ENCODE measurements at regions not wholly inside any gene's neighbourhood (a gene's known extent, or its start where the extent isn't known, plus 50 kb on each side); places are given as distances from the start of the nearest gene placed in this dataset.

- Histone ChIP-seq H2BK120ac (ENCODE audit: low read depth, low read length) (no peak overlapping the region), H4K8ac (ENCODE audit: low read depth in 2 of 2, low read length in 2 of 2) (no peak overlapping the region), H3K9me3 (ENCODE audit: control insufficient read depth, insufficient read depth, low read length) (no peaks in the 10 kb centered on the region), H2BK15ac (ENCODE audit: low read depth, low read length) (no peak overlapping the region), H2BK20ac (ENCODE audit: low read depth, low read length) (no peak overlapping the region), H3K4me3 (ENCODE audit: insufficient read depth, low read depth, low read length) (no peak overlapping the region), H2AFZ (replicated peaks; ENCODE audit: low read length, poor library complexity) (no peak overlapping the region), H2AK5ac (ENCODE audit: low read depth, low read length) (no peak overlapping the region), H3K14ac (replicated peaks; ENCODE audit: low read depth, low read length) (no peak overlapping the region), H3K27ac (ENCODE audit: insufficient read depth, low read length) (no peak overlapping the region), H4K20me1 (ENCODE audit: insufficient read depth, low read length) (no peaks in the 10 kb centered on the region), H3K4me1 (ENCODE audit: control insufficient read depth, insufficient read depth, low read length) (peaks cover 3% of the 10 kb centered on the region; the same call in 1 of the 2 replicates), H3K4ac (ENCODE audit: low read depth, low read length) (no peak overlapping the region), H3K36me3 (ENCODE audit: control insufficient read depth, insufficient read depth, low read length) (no peaks in the 10 kb centered on the region), H3K4me2 (ENCODE audit: low read depth, low read length) (no peak overlapping the region), H3K18ac (ENCODE audit: low read depth, low read length) (no peak overlapping the region), H2AK9ac (replicated peaks; ENCODE audit: low read depth, low read length, poor library complexity) (no peak overlapping the region), H3K56ac (ENCODE audit: extremely low read depth, insufficient read depth, low read length) (no peak overlapping the region), H3K27me3 (ENCODE audit: control insufficient read depth, insufficient read depth, low read length) (no peaks in the 10 kb centered on the region), H3K9me1 (ENCODE audit: insufficient read depth, low read length) (no peaks in the 10 kb centered on the region), H2BK5ac (ENCODE audit: low read depth, low read length, poor library complexity, severe bottlenecking) (no peak overlapping the region), H3K9ac (ENCODE audit: low read depth, low read length) (no peak overlapping the region), H3K79me1 (ENCODE audit: low read depth in 1 of 2, low read length in 2 of 2) (no peaks in the 10 kb centered on the region), H4K91ac (ENCODE audit: insufficient read depth, low read depth, low read length) (no peak overlapping the region), H4K5ac (ENCODE audit: low read depth, low read length) (no peak overlapping the region), H3K23ac (ENCODE audit: low read depth, low read length) (no peak overlapping the region)
- no TSS peak for BruUV-seq (replicated peaks)
- ATAC-seq (ENCODE audit: low read depth) (peak; percentile 60; the same call in 1 of the 2 replicates), DNase-seq (peak; percentile 20)
- intact Hi-C loops (cut with micrococcal nuclease) = no loop called here
- WGBS, 2 experiments (ENCODE audit: extremely low coverage in 2 of 2, insufficient read length in 1 of 2) = no CpG with 5 or more reads among the region's 1 CpG
- POLR2A ChIA-PET (ENCODE audit: unreplicated experiment) = no interaction called here
- CTCF ChIA-PET = no interaction called here
- dilution Hi-C loops (cut with HindIII; ENCODE audit: low sequenced_read_pairs, unreplicated experiment) = no loop called here
- no peak for TF ChIP-seq BHLHE40 (IDR thresholded peaks at IDR 0.05; ENCODE audit: low read depth, low read length)
- no peak for TF ChIP-seq ELK1 (IDR thresholded peaks at IDR 0.05; ENCODE audit: borderline replicate concordance, low read depth, low read length)
- no peak for TF ChIP-seq FOS (IDR thresholded peaks at IDR 0.05; ENCODE audit: low read depth, low read length)
- TF ChIP-seq NFE2L2 (IDR thresholded peaks at IDR 0.05; ENCODE audit: low read depth, low read length) = no peak
- TF ChIP-seq MAFK (IDR thresholded peaks at IDR 0.05; ENCODE audit: low read depth, low read length) = no peak
- no peak for TF ChIP-seq RCOR1 (IDR thresholded peaks at IDR 0.05; ENCODE audit: insufficient replicate concordance, low read length)
- no peak for TF ChIP-seq RAD21 (IDR thresholded peaks at IDR 0.05; ENCODE audit: low read length)
- no peak for TF ChIP-seq SMC3 (IDR thresholded peaks at IDR 0.05; ENCODE audit: low read depth, low read length)
- TF ChIP-seq MXI1 (IDR thresholded peaks at IDR 0.05; ENCODE audit: borderline replicate concordance, low read depth, low read length) = no peak
- TF ChIP-seq MAZ (IDR thresholded peaks at IDR 0.05; ENCODE audit: borderline replicate concordance, low read depth, low read length) = no peak
- TF ChIP-seq CHD1 (IDR thresholded peaks at IDR 0.05; ENCODE audit: low read depth, low read length) = no peak
- no peak for TF ChIP-seq USF2 (IDR thresholded peaks at IDR 0.05; ENCODE audit: low read depth, low read length)
- no peak for TF ChIP-seq POLR2A (IDR thresholded peaks at IDR 0.05; ENCODE audit: low read depth, low read length)
- in situ Hi-C loops (cut with MboI; ENCODE audit: low sequenced_read_pairs) = no loop called here
These were observed 172.0 kb downstream of the AXIN2 start for GRCh38 chr17:65389426-65389825.

All from IMR-90 (cell line).